ENCODE measurements at regions not wholly inside any gene's neighbourhood (a gene's known extent, or its start where the extent isn't known, plus 50 kb on each side); places are given as distances from the start of the nearest gene placed in this dataset.

DNA sequence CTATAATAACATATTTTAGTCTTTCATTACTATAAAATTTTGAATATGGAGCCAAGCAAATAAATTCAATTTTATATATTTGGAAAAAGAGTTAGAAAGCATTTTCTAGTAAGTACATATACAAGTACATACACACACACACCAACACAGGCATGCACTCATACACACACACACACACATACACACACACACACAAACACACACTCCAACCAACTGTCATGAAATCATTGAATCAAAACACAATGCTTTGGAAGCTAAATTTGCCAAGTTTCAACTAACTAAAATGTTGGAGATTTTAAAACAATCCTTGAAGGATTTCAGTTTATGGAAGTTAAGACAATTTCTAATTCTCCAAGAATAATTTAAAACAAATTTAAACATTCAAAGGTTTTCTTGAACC lies 283.2 kb downstream of the TAF11L14 start:
- DNase-seq = no peak
- Histone ChIP-seq H3K27ac (no peak overlapping the region), H3K4me3 (ENCODE audit: low read depth, low read length) (no peak overlapping the region), H3K36me3 (replicated peaks) (no peaks in the 10 kb centered on the region), H3K27me3 (replicated peaks) (no peaks in the 10 kb centered on the region)
- TF ChIP-seq, protein P1, sequence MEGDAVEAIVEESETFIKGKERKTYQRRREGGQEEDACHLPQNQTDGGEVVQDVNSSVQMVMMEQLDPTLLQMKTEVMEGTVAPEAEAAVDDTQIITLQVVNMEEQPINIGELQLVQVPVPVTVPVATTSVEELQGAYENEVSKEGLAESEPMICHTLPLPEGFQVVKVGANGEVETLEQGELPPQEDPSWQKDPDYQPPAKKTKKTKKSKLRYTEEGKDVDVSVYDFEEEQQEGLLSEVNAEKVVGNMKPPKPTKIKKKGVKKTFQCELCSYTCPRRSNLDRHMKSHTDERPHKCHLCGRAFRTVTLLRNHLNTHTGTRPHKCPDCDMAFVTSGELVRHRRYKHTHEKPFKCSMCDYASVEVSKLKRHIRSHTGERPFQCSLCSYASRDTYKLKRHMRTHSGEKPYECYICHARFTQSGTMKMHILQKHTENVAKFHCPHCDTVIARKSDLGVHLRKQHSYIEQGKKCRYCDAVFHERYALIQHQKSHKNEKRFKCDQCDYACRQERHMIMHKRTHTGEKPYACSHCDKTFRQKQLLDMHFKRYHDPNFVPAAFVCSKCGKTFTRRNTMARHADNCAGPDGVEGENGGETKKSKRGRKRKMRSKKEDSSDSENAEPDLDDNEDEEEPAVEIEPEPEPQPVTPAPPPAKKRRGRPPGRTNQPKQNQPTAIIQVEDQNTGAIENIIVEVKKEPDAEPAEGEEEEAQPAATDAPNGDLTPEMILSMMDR (IDR thresholded peaks at IDR 0.05; ENCODE audit: low read depth, low read length, missing control alignments) = no peak
- in situ Hi-C loops (cut with HindIII; ENCODE audit: low pct_ligation_motif_present, low sequenced_read_pairs) = no loop called here

DNA sequence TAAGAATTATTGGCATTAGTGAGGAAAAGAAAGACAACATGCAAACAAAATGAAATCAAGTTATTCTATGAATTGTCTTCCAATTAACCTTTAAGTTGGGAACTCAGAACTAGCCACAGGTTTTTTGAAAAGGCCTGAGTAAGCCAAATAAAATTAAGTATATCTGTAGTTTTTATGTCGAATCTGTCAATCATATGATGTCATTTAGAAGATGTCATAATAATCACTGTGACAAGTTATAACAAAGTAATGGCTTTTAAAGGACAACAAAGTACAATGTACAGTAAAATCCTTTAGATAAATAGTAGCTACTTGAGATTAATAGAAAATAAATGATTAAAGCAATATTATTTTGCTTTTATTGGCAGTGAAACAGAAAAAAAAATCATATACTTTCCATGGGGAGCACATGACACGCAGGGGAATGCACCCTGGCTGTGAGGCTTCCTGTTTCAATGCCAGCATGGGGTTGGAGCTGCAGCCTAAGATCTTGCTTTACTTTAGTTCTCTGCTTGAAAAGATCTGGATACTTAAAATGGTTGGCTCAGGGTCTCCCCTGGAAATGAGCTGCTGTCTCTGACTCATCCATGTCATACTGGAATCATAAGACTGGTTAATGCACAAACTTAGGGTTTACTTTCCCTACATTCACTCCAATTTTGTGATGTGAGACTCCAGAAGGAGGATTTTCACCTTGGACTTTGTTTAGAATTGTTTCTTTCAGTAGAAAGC lies 284.3 kb downstream of the TAF11L14 start:
- TF ChIP-seq, protein P1 (IDR thresholded peaks at IDR 0.05; ENCODE audit: low read depth, low read length, missing control alignments) = no peak
- peak overlapping the region; percentile 29 for H3K27ac ChIP-seq
- no peaks in the 10 kb centered on the region for H3K36me3 ChIP-seq (replicated peaks)
- DNase-seq = peak; percentile 73
- in situ Hi-C loops (cut with HindIII; ENCODE audit: low pct_ligation_motif_present, low sequenced_read_pairs) = no loop called here
- H3K27me3 ChIP-seq (replicated peaks) = no peaks in the 10 kb centered on the region
- no peak overlapping the region for H3K4me3 ChIP-seq (ENCODE audit: low read depth, low read length)

DNA sequence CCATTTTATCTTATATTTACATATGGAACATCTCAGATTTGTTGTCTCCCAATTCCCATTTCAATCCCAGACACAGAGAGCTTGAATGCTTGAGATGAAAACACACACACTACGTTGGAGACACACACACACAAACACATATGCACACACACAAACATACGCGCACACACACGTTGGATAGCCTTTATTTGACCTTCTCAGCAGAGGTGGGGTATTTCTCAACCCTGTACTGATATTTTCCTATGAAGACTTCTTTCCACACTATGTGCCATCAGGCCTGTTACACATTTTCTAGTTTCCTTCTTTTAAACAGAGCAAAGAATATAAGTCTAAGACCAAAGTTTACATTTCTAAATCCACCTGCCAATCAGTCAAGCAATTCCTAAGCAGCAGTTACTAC lies 291.0 kb downstream of the TAF11L14 start:
- no peaks in the 10 kb centered on the region for H3K36me3 ChIP-seq (replicated peaks)
- H3K27ac ChIP-seq = no peak overlapping the region
- TF ChIP-seq, protein P1 (IDR thresholded peaks at IDR 0.05; ENCODE audit: low read depth, low read length, missing control alignments) = no peak
- no peak for DNase-seq
- in situ Hi-C loops (cut with HindIII; ENCODE audit: low pct_ligation_motif_present, low sequenced_read_pairs) = no loop called here
- no peaks in the 10 kb centered on the region for H3K27me3 ChIP-seq (replicated peaks)
- no peak overlapping the region for H3K4me3 ChIP-seq (ENCODE audit: low read depth, low read length)

DNA sequence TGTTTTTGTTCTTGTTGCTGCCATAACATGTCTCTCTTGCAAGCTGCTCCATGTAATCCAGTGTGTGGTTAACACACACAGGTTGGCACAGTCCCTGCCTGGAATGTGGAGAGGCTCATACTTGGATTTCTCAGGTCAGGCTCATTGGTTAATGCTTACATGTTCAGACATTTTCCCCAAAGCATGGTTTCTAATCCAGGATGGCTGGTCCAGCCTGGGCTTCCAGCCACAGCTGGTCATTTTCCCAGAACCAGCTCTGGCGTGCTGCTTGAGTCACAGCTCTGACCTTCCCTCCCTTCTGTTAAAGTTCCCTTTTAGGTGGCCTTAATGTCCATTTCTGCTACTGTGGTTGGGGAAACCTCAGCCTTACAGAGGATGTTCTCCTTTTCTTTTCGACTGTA lies 294.3 kb downstream of the TAF11L14 start:
- Histone ChIP-seq H3K36me3 (replicated peaks) (no peaks in the 10 kb centered on the region), H3K4me3 (ENCODE audit: low read depth, low read length) (no peak overlapping the region), H3K27ac (no peak overlapping the region), H3K27me3 (replicated peaks) (no peaks in the 10 kb centered on the region)
- no peak for DNase-seq
- in situ Hi-C loops (cut with HindIII; ENCODE audit: low pct_ligation_motif_present, low sequenced_read_pairs) = no loop called here
- TF ChIP-seq, protein P1 (IDR thresholded peaks at IDR 0.05; ENCODE audit: low read depth, low read length, missing control alignments) = no peak

DNA sequence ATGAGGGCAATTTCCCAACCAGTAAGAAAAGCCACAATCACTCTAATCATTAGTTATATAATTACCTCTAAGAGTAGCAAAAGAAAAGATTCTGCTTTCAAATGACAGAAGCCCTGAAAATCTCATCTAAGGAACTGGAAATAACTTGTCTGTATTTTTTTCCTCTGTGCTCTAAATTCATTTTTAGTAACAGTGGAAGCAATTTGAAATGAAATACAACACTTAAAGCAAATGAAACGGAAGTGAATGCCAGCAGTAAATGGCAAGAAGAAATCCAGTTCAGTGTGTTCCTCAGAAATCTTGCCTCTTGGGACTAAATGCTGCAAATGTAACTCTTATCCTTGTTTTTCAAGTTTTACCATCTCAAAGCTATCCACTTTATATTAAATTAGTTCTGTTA lies 294.9 kb downstream of the TAF11L14 start:
- H3K36me3 ChIP-seq (replicated peaks) = no peaks in the 10 kb centered on the region
- in situ Hi-C loops (cut with HindIII; ENCODE audit: low pct_ligation_motif_present, low sequenced_read_pairs) = no loop called here
- TF ChIP-seq, protein P1 (IDR thresholded peaks at IDR 0.05; ENCODE audit: low read depth, low read length, missing control alignments) = no peak

DNA sequence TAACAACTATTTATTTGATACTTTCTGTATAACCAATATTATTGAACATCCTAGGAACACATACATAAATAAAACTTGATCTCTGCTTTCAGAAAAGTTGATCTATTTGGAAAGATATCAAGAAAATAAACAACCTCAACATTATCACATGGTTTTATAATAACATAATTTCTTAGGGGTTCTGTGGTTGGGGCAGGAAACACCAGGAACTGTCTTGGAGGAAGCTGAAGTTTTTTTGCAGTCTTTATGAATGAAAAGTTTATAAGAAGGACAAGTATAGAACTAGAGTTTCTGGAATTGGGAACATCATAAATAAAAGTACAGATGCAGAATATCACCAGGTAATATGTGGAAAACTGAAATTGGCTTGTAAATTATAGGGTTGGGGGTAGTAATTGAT lies 296.1 kb downstream of the TAF11L14 start:
- no peaks in the 10 kb centered on the region for H3K36me3 ChIP-seq (replicated peaks)
- no peak for DNase-seq
- H3K27ac ChIP-seq = no peak overlapping the region
- TF ChIP-seq, protein P1 (IDR thresholded peaks at IDR 0.05; ENCODE audit: low read depth, low read length, missing control alignments) = no peak
- H3K27me3 ChIP-seq (replicated peaks) = no peaks in the 10 kb centered on the region
- no peak overlapping the region for H3K4me3 ChIP-seq (ENCODE audit: low read depth, low read length)
- in situ Hi-C loops (cut with HindIII; ENCODE audit: low pct_ligation_motif_present, low sequenced_read_pairs) = no loop called here

More for the DNA sequence above, 294.9 kb downstream of the TAF11L14 start:
- Histone ChIP-seq H3K27me3 (replicated peaks) (no peaks in the 10 kb centered on the region), H3K4me3 (ENCODE audit: low read depth, low read length) (no peak overlapping the region), H3K27ac (no peak overlapping the region)
- DNase-seq = no peak
